ENCODE measurements at regions not wholly inside any gene's neighbourhood (a gene's known extent, or its start where the extent isn't known, plus 50 kb on each side); places are given as distances from the start of the nearest gene placed in this dataset.

GRCh38 chr1:234927971-234928640, 200.5 kb downstream of the TOMM20 start:
- Mint-ChIP-seq H3K27me3 (ENCODE audit: low read depth) (no peaks in the 10 kb centered on the region), H3K9me3 (peaks cover 11% of the 10 kb centered on the region), H3K4me1 (ENCODE audit: low read depth) (peaks cover 61% of the 10 kb centered on the region), H3K27ac (peak overlapping the region; percentile 93), H3K4me3 (peak overlapping the region; percentile 65), H3K36me3 (ENCODE audit: low read depth) (peaks cover 7% of the 10 kb centered on the region)

- Mint-ChIP-seq H3K9me3 (peaks cover 12% of the 10 kb centered on the region), H3K27ac (peak overlapping the region; percentile 93), H3K4me1 (ENCODE audit: low read depth) (peaks cover 54% of the 10 kb centered on the region), H3K27me3 (ENCODE audit: low read depth) (no peaks in the 10 kb centered on the region), H3K4me3 (peak overlapping the region; percentile 65), H3K36me3 (ENCODE audit: low read depth) (peaks cover 7% of the 10 kb centered on the region)
Observed at GRCh38 chr1:234927312-234927970, 201.2 kb downstream of the TOMM20 start.

GRCh38 chr1:234926559-234927311, 201.9 kb downstream of the TOMM20 start:
- peaks cover 12% of the 10 kb centered on the region for H3K9me3 Mint-ChIP-seq
- peaks cover 7% of the 10 kb centered on the region for H3K36me3 Mint-ChIP-seq (ENCODE audit: low read depth)
- H3K4me3 Mint-ChIP-seq = peak overlapping the region; percentile 65
- no peaks in the 10 kb centered on the region for H3K27me3 Mint-ChIP-seq (ENCODE audit: low read depth)
- H3K27ac Mint-ChIP-seq = peak overlapping the region; percentile 93
- peaks cover 52% of the 10 kb centered on the region for H3K4me1 Mint-ChIP-seq (ENCODE audit: low read depth)

GRCh38 chr1:234926264-234926558, 202.4 kb downstream of the TOMM20 start:
- Mint-ChIP-seq H3K27me3 (ENCODE audit: low read depth) (no peaks in the 10 kb centered on the region), H3K4me1 (ENCODE audit: low read depth) (peaks cover 52% of the 10 kb centered on the region), H3K36me3 (ENCODE audit: low read depth) (peaks cover 7% of the 10 kb centered on the region), H3K9me3 (peaks cover 17% of the 10 kb centered on the region), H3K27ac (peak overlapping the region; percentile 93), H3K4me3 (peak overlapping the region; percentile 65)

GRCh38 chr1:234925440-234926263, 203.0 kb downstream of the TOMM20 start:
- Mint-ChIP-seq H3K4me3 (peak overlapping the region; percentile 65), H3K27ac (peak overlapping the region; percentile 93), H3K4me1 (ENCODE audit: low read depth) (peaks cover 52% of the 10 kb centered on the region)

GRCh38 chr1:234924450-234925355, 203.9 kb downstream of the TOMM20 start:
- Mint-ChIP-seq H3K4me3 (no peak overlapping the region), H3K36me3 (ENCODE audit: low read depth) (peaks cover 7% of the 10 kb centered on the region), H3K27ac (peak overlapping the region; percentile 53)

More at GRCh38 chr1:234925440-234926263, 203.0 kb downstream of the TOMM20 start:
- H3K36me3 Mint-ChIP-seq (ENCODE audit: low read depth) = peaks cover 7% of the 10 kb centered on the region
- H3K9me3 Mint-ChIP-seq = peaks cover 17% of the 10 kb centered on the region
- no peaks in the 10 kb centered on the region for H3K27me3 Mint-ChIP-seq (ENCODE audit: low read depth)

GRCh38 chr1:234923626-234924025, 205.0 kb downstream of the TOMM20 start:
- no peak overlapping the region for H3K4me3 Mint-ChIP-seq
- H3K27ac Mint-ChIP-seq = peak overlapping the region; percentile 23
- peaks cover 7% of the 10 kb centered on the region for H3K36me3 Mint-ChIP-seq (ENCODE audit: low read depth)
- H3K9me3 Mint-ChIP-seq = peaks cover 17% of the 10 kb centered on the region
- H3K27me3 Mint-ChIP-seq (ENCODE audit: low read depth) = no peaks in the 10 kb centered on the region
- H3K4me1 Mint-ChIP-seq (ENCODE audit: low read depth) = peaks cover 44% of the 10 kb centered on the region

More at GRCh38 chr1:234924450-234925355, 203.9 kb downstream of the TOMM20 start:
- Mint-ChIP-seq H3K4me1 (ENCODE audit: low read depth) (peaks cover 52% of the 10 kb centered on the region), H3K27me3 (ENCODE audit: low read depth) (no peaks in the 10 kb centered on the region), H3K9me3 (peaks cover 17% of the 10 kb centered on the region)

GRCh38 chr1:234922987-234923386, 205.7 kb downstream of the TOMM20 start:
- peaks cover 7% of the 10 kb centered on the region for H3K36me3 Mint-ChIP-seq (ENCODE audit: low read depth)
- H3K4me3 Mint-ChIP-seq = no peak overlapping the region
- peaks cover 17% of the 10 kb centered on the region for H3K9me3 Mint-ChIP-seq
- no peak overlapping the region for H3K27ac Mint-ChIP-seq
- H3K4me1 Mint-ChIP-seq (ENCODE audit: low read depth) = peaks cover 40% of the 10 kb centered on the region
- H3K27me3 Mint-ChIP-seq (ENCODE audit: low read depth) = no peaks in the 10 kb centered on the region

GRCh38 chr1:234921266-234922062, 207.2 kb downstream of the TOMM20 start:
- H3K4me1 Mint-ChIP-seq (ENCODE audit: low read depth) = peaks cover 28% of the 10 kb centered on the region
- H3K36me3 Mint-ChIP-seq (ENCODE audit: low read depth) = peaks cover 7% of the 10 kb centered on the region
- H3K27me3 Mint-ChIP-seq (ENCODE audit: low read depth) = no peaks in the 10 kb centered on the region
- peaks cover 17% of the 10 kb centered on the region for H3K9me3 Mint-ChIP-seq
- H3K4me3 Mint-ChIP-seq = no peak overlapping the region
- no peak overlapping the region for H3K27ac Mint-ChIP-seq

- Mint-ChIP-seq H3K27me3 (ENCODE audit: low read depth) (no peaks in the 10 kb centered on the region), H3K4me1 (ENCODE audit: low read depth) (peaks cover 21% of the 10 kb centered on the region), H3K9me3 (peaks cover 17% of the 10 kb centered on the region), H3K4me3 (no peak overlapping the region), H3K27ac (no peak overlapping the region), H3K36me3 (ENCODE audit: low read depth) (peaks cover 7% of the 10 kb centered on the region)
Observed at GRCh38 chr1:234920843-234921140, 207.8 kb downstream of the TOMM20 start.

- Mint-ChIP-seq H3K27ac (no peak overlapping the region), H3K36me3 (ENCODE audit: low read depth) (peaks cover 7% of the 10 kb centered on the region), H3K4me3 (no peak overlapping the region), H3K4me1 (ENCODE audit: low read depth) (peaks cover 22% of the 10 kb centered on the region), H3K9me3 (peaks cover 17% of the 10 kb centered on the region), H3K27me3 (ENCODE audit: low read depth) (no peaks in the 10 kb centered on the region)
Observed at GRCh38 chr1:234920136-234920842, 208.3 kb downstream of the TOMM20 start.

GRCh38 chr1:234918961-234919761, 209.5 kb downstream of the TOMM20 start:
- Mint-ChIP-seq H3K4me3 (no peak overlapping the region), H3K4me1 (ENCODE audit: low read depth) (peaks cover 20% of the 10 kb centered on the region), H3K27ac (no peak overlapping the region), H3K27me3 (ENCODE audit: low read depth) (no peaks in the 10 kb centered on the region), H3K9me3 (peaks cover 15% of the 10 kb centered on the region), H3K36me3 (ENCODE audit: low read depth) (peaks cover 7% of the 10 kb centered on the region)

Data from T-helper 1 cell treated with Interleukin-12 subunit alpha and Interleukin-12 subunit beta and Interleukin-4 antibody, amounts not matched to agents 30 μg/mL and 1 μg/mL, for 36 hours (primary cell).